ENCODE measurements at regions not wholly inside any gene's neighbourhood (a gene's known extent, or its start where the extent isn't known, plus 50 kb on each side); places are given as distances from the start of the nearest gene placed in this dataset.

DNA sequence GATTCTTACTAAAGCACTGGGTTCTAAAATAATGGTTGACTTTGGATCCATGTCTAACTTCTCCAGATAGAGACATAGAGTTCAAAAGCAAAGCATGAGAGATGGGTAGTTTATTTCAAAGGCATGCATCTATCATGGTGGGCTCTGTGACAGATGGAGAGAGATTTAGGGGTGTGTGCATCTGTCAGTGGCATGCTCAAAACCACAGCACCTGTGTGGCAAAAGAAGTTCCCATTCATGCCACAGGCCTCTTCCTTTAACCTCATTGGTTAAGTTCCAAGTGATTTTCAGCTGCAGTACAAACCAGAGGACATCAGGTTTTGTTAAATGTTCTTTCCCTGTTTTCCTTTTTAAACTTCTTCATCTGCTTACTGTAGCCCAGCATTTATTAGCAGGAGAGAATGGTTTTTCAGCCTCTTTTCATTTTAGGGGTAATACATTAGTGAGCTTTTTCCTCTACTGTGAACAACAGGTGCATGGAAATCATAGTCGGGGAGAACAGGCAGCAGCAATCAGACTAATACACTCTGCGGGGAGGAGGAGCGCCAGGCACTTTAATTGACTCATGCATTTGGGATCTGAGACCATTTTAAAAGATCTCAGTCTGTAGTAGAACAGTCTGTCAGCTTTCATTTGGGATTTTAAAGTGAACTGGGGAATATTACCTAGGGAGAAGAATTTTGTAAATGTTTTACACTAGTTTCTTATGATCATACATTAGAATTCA lies 52.4 kb upstream of the UPP2 start:
- H3K9me3 ChIP-seq, result no peaks in the 10 kb centered on the region
- H3K27me3 ChIP-seq (ENCODE audit: low read depth), result no peaks in the 10 kb centered on the region
- intact Hi-C loops (cut with DNase I), result no loop called here
- TF ChIP-seq, protein P1, sequence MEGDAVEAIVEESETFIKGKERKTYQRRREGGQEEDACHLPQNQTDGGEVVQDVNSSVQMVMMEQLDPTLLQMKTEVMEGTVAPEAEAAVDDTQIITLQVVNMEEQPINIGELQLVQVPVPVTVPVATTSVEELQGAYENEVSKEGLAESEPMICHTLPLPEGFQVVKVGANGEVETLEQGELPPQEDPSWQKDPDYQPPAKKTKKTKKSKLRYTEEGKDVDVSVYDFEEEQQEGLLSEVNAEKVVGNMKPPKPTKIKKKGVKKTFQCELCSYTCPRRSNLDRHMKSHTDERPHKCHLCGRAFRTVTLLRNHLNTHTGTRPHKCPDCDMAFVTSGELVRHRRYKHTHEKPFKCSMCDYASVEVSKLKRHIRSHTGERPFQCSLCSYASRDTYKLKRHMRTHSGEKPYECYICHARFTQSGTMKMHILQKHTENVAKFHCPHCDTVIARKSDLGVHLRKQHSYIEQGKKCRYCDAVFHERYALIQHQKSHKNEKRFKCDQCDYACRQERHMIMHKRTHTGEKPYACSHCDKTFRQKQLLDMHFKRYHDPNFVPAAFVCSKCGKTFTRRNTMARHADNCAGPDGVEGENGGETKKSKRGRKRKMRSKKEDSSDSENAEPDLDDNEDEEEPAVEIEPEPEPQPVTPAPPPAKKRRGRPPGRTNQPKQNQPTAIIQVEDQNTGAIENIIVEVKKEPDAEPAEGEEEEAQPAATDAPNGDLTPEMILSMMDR (IDR thresholded peaks at IDR 0.05), result no peak
- DNase-seq (no peak), ATAC-seq (no peak)
- H3K36me3 ChIP-seq, result no peaks in the 10 kb centered on the region
- no peak overlapping the region for H3K4me3 ChIP-seq
- peaks cover 1% of the 10 kb centered on the region for H3K4me1 ChIP-seq
- H3K27ac ChIP-seq, result no peak overlapping the region

DNA sequence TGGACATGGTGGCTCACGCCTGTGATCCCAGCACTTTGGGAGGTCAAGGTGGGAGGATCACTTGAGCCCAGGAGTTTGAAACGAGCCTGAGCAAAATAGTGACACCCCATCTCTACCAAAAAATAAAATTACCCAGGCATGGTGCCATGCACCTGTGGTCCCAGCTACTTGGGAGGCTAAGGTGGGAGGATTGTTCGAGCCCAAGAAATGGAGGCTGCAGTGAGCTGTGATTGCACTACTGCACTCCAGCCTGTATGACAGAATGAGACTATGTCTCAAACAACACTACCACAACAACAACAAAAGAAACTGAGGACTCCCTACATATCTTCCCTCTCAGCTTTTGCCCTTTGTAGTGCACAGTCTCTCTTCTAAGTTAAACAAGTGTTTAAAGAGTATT lies 53.3 kb upstream of the UPP2 start:
- Histone ChIP-seq H3K4me1 (peaks cover 11% of the 10 kb centered on the region), H3K9me3 (no peaks in the 10 kb centered on the region), H3K4me3 (no peak overlapping the region), H3K27ac (no peak overlapping the region), H3K36me3 (no peaks in the 10 kb centered on the region), H3K27me3 (ENCODE audit: low read depth) (no peaks in the 10 kb centered on the region)
- no peak for DNase-seq
- TF ChIP-seq, protein P1 (IDR thresholded peaks at IDR 0.05), result no peak
- no peak for ATAC-seq
- intact Hi-C loops (cut with DNase I), result no loop called here

DNA sequence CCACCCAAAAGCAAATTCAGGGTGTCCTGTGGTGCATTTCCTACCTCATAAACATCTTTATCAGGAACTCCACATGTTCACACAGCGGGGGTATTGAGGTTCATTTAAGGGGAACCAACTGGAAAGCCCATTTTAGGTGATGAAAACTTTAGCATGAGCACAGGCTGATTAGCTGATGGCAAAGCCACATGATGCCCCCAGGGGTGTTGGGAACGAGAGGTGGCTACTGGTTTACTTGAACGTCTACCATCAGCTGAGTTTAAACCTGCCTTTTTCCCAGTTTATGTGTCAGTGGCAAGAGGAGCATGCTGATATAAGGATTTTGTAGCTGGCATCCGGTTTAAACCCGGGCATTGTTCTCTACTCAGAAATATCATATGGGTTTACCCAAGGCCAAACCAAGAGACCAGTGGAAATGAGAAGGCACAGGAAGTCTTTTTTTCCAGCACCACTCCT lies 54.5 kb upstream of the UPP2 start:
- ATAC-seq (no peak), DNase-seq (no peak)
- intact Hi-C loops (cut with DNase I), result no loop called here
- no peak overlapping the region for H3K4me3 ChIP-seq
- peaks cover 18% of the 10 kb centered on the region for H3K4me1 ChIP-seq
- H3K27me3 ChIP-seq (ENCODE audit: low read depth), result no peaks in the 10 kb centered on the region
- TF ChIP-seq, protein P1 (IDR thresholded peaks at IDR 0.05), result no peak
- no peaks in the 10 kb centered on the region for H3K9me3 ChIP-seq
- H3K36me3 ChIP-seq, result no peaks in the 10 kb centered on the region
- peak overlapping the region; percentile 4 for H3K27ac ChIP-seq

DNA sequence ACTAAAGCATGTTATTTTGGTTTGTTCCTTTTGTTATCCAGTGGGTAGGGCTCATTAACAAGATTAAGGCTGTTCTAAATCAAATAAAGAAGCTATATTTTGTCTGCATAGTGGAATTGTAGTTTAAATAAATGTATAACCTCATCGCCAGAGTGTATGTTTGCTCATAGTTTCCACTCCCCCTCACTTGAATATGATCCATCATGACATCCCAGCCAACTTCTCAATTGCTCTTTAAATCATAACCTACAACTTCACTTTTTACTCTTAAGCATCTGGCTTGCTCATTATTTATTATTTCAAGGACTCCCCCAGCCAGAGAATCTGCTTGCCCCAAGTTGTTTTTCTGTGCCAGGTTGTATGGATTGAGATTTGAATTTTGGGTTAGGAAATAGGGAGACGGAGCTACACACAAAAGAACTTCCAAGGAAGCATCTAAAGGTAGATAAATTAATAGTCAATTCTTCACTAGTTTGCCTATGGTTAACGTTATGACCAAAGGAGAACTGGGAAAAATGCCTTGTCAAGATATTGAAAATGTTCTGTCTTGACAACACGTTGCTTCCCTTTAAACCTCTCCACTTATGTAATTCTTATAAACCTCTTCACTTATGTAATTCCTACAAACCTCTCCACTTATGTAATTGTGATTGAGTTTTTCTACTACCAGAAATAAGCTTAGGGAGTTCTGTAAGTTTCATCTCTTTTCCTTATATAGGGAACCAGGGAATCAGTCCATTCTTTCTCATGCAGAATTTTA lies 55.4 kb upstream of the UPP2 start:
- Histone ChIP-seq H3K4me3 (no peak overlapping the region), H3K36me3 (no peaks in the 10 kb centered on the region), H3K4me1 (peaks cover 18% of the 10 kb centered on the region), H3K9me3 (no peaks in the 10 kb centered on the region), H3K27me3 (ENCODE audit: low read depth) (no peaks in the 10 kb centered on the region), H3K27ac (no peak overlapping the region)
- no peak for DNase-seq
- TF ChIP-seq, protein P1 (IDR thresholded peaks at IDR 0.05), result no peak
- intact Hi-C loops (cut with DNase I), result no loop called here
- ATAC-seq, result no peak

DNA sequence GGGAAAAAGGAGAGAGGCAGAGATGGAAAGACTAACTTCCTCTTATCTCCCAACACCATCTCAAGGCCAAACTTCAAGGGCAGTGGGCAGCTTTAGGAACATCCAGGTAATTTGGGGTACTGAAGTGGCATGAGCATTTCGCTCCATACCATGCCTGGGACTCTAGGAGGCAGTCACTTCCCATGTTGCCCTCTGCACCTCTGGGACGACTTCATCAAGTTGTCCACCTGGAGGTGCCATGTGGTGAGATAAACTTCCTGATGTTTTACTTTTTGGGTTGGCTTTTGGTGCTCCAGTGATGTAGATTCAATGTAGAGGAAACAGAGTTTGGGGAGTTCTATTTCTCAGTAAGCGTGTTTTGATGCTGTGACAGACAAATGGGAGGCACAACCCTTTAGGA lies 56.3 kb upstream of the UPP2 start:
- DNase-seq, result no peak
- Histone ChIP-seq H3K4me3 (no peak overlapping the region), H3K36me3 (no peaks in the 10 kb centered on the region), H3K4me1 (peaks cover 18% of the 10 kb centered on the region), H3K27ac (no peak overlapping the region), H3K27me3 (ENCODE audit: low read depth) (no peaks in the 10 kb centered on the region), H3K9me3 (no peaks in the 10 kb centered on the region)
- intact Hi-C loops (cut with DNase I), result no loop called here
- TF ChIP-seq, protein P1 (IDR thresholded peaks at IDR 0.05), result no peak
- no peak for ATAC-seq
